ENCODE measurements at regions not wholly inside any gene's neighbourhood (a gene's known extent, or its start where the extent isn't known, plus 50 kb on each side); places are given as distances from the start of the nearest gene placed in this dataset.

GRCh38 chr16:8026450-8026849 is 563.9 kb downstream of the TMEM114 start:
- TF ChIP-seq REST (IDR thresholded peaks at IDR 0.05; ENCODE audit: insufficient read depth in 1 of 2, low read depth in 2 of 2, low read length in 2 of 2) (peak; percentile 58 to 93; a peak in 3 of 4 replicates), TAF1 (IDR thresholded peaks at IDR 0.05; ENCODE audit: borderline replicate concordance, insufficient read depth, low read length) (no peak)

GRCh38 chr16:8023326-8023725 is 567.0 kb downstream of the TMEM114 start:
- no peak for TF ChIP-seq SIN3A (IDR thresholded peaks at IDR 0.05; ENCODE audit: borderline replicate concordance, insufficient read depth, low read length)
- TF ChIP-seq REST (IDR thresholded peaks at IDR 0.05; ENCODE audit: insufficient read depth in 1 of 2, low read depth in 2 of 2, low read length in 2 of 2) = no peak
- no peak for TF ChIP-seq FOXP2 (optimal IDR thresholded peaks at IDR 0.05; ENCODE audit: borderline replicate concordance, extremely low read depth, extremely low read length, insufficient read depth)
- TF ChIP-seq POLR2AphosphoS5 (IDR thresholded peaks at IDR 0.05; ENCODE audit: low read depth, low read length) = no peak
- TF ChIP-seq TAF1 (IDR thresholded peaks at IDR 0.05; ENCODE audit: borderline replicate concordance, insufficient read depth, low read length) = no peak

- no peak for TF ChIP-seq TAF1 (IDR thresholded peaks at IDR 0.05; ENCODE audit: borderline replicate concordance, insufficient read depth, low read length)
- TF ChIP-seq POLR2AphosphoS5 (IDR thresholded peaks at IDR 0.05; ENCODE audit: low read depth, low read length) = no peak
- no peak for TF ChIP-seq SIN3A (IDR thresholded peaks at IDR 0.05; ENCODE audit: borderline replicate concordance, insufficient read depth, low read length)
- no peak for TF ChIP-seq FOXP2 (optimal IDR thresholded peaks at IDR 0.05; ENCODE audit: borderline replicate concordance, extremely low read depth, extremely low read length, insufficient read depth)
- TF ChIP-seq REST (IDR thresholded peaks at IDR 0.05; ENCODE audit: insufficient read depth in 1 of 2, low read depth in 2 of 2, low read length in 2 of 2) = no peak
Measured at GRCh38 chr16:8005096-8005860, 585.0 kb downstream of the TMEM114 start.

GRCh38 chr16:7998789-7999453 is 591.4 kb downstream of the TMEM114 start:
- TF ChIP-seq REST (IDR thresholded peaks at IDR 0.05; ENCODE audit: insufficient read depth in 1 of 2, low read depth in 2 of 2, low read length in 2 of 2) (no peak), FOXP2 (optimal IDR thresholded peaks at IDR 0.05; ENCODE audit: borderline replicate concordance, extremely low read depth, extremely low read length, insufficient read depth) (no peak), TAF1 (IDR thresholded peaks at IDR 0.05; ENCODE audit: borderline replicate concordance, insufficient read depth, low read length) (no peak), POLR2AphosphoS5 (IDR thresholded peaks at IDR 0.05; ENCODE audit: low read depth, low read length) (no peak), SIN3A (IDR thresholded peaks at IDR 0.05; ENCODE audit: borderline replicate concordance, insufficient read depth, low read length) (no peak)

Data from PFSK-1 (cell line).